Activated T-cell treated with anti-CD3 and anti-CD28 coated beads for 1 hour (primary cell): ENCODE measurements at regions not wholly inside any gene's neighbourhood (a gene's known extent, or its start where the extent isn't known, plus 50 kb on each side); places are given as distances from the start of the nearest gene placed in this dataset.

Source experiments
- DNase-seq: peaks from one replicate; pipeline ENCODE4 v3.0.0-alpha.2; 2020; ENCODE audit warnings: low read depth

DNA sequence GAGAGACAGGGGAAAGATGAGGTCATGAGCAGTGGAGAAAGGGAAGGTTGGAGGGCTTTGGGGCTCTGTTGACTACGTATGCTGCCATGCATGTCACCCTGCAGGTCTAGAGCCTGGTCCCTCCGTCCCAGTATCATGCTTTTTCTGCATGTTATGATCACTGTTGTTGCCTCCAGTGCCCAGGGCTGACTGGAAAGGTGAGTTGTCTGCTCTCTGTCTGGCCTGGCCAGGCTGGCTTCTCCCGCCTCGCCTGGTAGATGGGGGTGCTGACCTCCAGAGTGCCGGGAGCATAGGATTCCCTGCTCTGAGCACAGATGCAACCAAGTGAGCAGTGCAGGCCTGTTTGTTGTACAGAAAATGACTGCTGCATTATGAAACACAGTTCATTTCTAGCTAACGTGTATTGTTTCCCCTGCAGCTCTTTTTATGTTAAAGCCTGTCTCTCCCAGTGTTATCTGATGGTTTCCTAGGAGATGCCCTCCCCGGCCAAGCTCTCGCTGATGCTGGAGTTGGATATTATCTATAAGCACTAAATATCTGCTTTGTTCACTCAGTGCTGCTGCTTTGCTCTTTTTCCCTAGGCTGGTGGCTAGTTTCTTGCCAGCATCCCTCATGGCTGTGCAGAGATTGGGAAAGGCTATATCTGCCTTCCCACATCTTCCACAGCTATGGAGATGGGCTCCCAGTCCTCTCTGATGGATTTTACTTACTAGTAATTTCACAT, 158.2 kb downstream of the TDRD15 start:
- DNase-seq: no peak

- no peak for DNase-seq
Measured at GRCh38 chr2:21282515-21282898, 158.7 kb downstream of the TDRD15 start.

- no peak for DNase-seq
Measured at GRCh38 chr2:21288299-21288698, 164.5 kb downstream of the TDRD15 start.

DNA sequence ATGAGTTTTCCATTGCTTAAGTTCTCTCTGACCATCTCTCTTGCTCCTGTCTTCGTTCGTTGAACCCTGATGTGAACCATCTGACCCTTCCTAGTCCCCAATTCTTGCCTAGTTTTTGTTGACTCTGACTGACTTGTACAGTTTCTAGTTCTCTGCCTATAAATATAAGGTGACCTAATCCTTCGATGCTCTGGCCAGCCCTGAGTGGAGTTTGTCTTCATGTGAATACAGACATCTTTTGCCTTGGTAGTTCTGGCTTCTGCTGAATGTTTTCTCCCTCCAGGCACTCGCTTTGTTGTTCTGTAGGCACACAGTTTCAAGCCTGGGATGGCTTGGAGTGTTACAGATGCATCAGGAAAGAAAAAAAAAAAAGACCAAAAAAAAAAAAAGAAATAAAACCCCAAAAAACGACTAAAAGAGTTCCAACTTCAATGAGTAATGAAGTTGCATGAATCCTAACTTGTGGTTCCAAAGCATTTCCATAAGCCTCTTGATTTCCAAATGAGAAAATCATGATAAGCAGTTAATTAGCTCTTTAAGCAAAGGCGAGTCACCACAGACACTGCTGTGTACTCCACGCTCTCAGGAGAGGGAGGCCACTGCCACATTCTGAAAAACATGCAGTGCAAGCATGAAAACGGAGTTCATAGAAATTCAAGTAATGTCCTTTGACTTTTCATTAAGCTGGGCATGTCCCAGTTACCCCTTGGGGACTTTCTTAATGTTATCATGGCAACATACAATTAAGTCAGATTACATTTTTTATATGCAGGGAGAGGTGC, 165.2 kb downstream of the TDRD15 start:
- no peak for DNase-seq

GRCh38 chr2:21289551-21289950, 165.8 kb downstream of the TDRD15 start:
- no peak for DNase-seq

- no peak for DNase-seq
Measured at GRCh38 chr2:21289989-21290388, 166.2 kb downstream of the TDRD15 start.

- no peak for DNase-seq
Measured at GRCh38 chr2:21291426-21291825, 167.7 kb downstream of the TDRD15 start.

GRCh38 chr2:21294446-21294845, 170.7 kb downstream of the TDRD15 start:
- DNase-seq: no peak

DNA sequence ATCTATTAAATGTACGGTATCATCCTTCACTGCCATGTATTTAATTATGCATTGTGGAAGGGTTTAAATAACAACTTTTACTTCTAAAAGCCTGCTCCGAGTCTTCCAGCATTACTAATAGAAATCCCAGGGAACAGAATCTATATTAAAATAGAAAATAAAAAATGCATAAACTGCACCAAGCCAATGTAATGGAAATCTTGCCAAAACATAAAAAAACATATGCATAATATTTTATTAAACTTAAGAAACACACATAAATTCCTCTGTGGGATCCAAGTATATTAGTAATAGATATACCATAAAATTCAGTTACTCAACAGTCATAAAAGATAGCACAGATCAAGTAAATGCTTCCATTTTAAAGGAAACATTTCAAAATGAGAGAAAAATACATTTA, 175.6 kb downstream of the TDRD15 start:
- DNase-seq: no peak

- no peak for DNase-seq
Measured at GRCh38 chr2:21301871-21302455, 178.2 kb downstream of the TDRD15 start.

DNA sequence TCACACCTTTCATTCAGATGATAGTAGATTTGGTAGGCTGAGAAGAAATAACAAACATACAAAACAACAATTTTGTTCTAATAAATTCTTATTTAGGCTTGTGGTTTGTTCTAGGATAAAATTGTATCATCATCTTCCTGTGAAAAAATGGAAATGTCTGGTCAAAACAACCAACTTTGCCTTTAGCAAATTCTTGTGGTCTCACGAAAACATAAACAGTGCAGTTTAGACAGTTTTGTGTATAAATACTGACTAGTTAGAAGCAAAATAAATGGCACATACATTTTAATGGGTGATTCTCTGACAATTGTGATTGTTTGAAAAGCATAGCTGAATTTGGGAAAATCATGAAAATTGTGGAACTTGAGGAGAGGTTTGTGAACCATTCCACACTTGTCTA, 180.1 kb downstream of the TDRD15 start:
- no peak for DNase-seq

DNA sequence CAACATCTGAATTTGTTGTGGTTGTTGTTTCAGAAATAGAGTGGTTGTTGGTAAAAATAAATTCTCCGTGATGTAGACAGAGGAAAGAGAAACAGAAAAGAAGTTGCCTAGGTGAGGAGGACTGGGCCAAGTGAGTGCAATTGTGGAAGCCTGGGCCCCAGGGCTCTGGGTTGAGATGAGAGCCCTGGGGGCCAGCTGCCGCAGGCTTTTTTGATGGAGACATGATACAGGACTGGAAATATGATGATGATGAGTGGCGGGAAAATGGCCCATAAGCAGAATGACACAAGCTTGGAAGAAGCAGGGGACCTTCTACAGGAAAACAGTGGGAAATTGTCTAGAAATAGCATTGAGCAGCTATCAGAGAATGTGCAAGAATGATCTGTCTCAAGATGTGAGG, 181.8 kb downstream of the TDRD15 start:
- DNase-seq: no peak

DNA sequence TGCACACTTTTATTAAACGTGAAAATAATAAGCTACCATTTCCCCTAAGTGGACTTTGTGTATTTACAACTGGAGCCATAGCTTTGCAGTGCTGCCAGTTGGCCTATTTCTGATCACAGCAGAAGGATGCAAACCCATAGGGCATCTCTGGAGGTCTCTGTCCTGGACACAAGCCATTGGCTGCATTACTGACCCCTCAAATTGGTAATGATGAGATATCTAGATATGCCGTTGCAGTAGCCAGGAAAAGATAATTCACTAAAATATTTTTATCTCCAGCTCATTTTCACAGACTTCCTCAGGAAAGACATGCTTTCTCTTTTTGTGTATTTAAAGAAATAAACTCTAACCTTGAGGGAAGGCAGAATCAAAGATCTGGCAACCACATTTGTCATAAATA, 182.5 kb downstream of the TDRD15 start:
- DNase-seq: no peak

- no peak for DNase-seq
Measured at GRCh38 chr2:21307037-21307436, 183.3 kb downstream of the TDRD15 start.

DNA sequence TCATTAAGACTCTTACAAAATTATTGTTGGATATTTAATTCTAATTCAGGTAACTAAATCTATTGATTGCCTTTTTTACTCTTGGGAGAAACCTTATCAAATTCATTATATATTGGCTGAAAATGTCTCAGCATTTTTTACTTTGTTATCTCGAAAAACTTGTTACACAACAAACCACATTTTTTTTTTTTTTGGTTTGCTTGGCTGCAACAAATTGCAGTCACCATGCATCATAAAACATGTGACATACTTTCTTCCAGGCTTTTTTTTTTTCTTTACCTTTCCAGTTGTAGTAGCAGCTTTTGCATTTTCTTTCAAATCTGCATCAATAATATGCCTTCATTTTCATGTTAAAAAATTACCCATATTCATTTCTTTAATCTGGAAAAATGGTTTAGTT, 186.7 kb downstream of the TDRD15 start:
- no peak for DNase-seq

GRCh38 chr2:21314322-21314835, 190.6 kb downstream of the TDRD15 start:
- DNase-seq: no peak

DNA sequence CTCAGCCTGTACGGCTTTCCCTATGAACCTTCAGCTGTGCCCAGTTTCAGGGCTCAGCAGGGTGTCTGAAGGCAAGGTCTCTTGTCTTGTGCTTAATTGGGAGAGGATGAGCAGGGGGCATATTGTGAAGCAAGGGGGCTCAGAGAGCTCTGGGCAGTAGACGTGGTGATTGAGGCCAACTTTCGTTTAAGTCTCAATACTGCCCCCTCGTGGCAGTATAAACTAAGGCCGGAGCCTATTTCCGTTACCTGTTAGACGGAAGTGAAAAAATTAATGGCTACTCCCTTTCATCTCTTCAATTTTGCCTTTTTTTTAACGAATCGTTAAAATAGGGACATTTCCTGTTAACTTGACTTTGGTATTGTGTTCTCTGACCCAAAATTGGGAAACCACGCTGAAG, 193.4 kb downstream of the TDRD15 start:
- DNase-seq: no peak

DNA sequence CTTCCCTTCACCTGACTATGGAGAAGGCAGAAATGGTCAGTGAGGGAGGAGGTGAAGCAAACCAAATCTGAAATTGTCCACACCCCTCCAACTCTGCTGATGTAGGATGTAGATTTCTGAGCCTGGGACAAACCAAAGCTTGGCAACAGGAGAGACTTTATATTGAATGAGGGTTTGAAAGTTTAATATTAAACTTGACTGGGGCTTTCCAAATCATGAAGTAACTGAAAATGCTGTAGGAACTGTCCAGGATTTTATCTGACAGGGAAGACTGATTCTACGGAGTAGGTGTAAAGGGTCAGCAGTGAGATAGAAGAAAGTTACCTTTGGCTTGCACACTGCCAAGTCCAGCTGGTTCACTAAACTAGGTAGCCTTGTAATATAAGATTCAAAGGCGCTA, 194.5 kb downstream of the TDRD15 start:
- DNase-seq: no peak

DNA sequence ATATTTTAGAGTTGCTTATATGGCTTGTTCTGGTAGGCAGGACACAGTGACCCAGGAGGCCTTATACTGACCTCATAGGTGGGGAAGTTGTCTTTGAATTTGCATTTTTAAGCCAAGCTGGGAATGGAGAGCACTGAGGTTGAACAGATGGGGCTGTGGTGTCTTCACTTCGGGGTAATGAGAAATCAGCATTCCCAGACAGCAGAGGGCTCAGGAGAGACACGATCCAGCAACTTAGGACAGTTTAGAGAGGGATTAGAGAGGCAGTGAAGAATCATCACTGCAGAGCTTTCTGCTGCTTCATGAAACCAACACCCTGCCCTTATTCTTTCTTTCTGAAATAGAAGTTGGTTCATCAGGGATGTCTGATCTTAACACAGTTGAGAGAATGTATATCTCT, 202.4 kb downstream of the TDRD15 start:
- no peak for DNase-seq

GRCh38 chr2:21328177-21328576, 204.4 kb downstream of the TDRD15 start:
- DNase-seq: no peak

DNA sequence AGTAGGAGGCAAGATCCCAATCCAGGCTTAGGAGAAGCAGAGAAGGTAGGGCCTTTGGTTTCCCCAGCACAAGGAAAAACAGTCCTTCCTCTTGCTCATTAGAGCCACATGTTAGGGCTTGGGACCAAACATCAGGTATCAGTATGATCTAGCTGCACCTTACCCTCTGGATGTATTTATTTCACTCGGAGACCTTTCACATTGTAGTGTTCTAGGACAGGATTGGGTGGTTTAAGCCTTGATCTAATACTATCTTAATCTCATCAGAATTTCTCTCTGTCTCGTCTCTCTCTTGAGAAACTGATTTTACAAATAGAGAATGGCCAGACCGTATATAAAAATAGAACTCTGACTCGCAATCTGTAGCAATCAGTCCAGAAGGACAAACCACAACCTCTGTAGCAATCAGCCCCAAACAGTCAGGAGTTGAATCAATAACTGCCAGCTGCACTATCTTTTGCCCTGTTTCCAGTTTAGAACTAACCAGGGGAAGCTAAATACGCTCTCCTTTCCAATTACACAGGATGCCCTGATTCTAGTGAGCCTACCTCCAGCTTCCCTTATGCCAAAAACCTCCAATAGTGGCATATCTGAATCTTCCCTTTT, 207.1 kb downstream of the TDRD15 start:
- DNase-seq: no peak

DNA sequence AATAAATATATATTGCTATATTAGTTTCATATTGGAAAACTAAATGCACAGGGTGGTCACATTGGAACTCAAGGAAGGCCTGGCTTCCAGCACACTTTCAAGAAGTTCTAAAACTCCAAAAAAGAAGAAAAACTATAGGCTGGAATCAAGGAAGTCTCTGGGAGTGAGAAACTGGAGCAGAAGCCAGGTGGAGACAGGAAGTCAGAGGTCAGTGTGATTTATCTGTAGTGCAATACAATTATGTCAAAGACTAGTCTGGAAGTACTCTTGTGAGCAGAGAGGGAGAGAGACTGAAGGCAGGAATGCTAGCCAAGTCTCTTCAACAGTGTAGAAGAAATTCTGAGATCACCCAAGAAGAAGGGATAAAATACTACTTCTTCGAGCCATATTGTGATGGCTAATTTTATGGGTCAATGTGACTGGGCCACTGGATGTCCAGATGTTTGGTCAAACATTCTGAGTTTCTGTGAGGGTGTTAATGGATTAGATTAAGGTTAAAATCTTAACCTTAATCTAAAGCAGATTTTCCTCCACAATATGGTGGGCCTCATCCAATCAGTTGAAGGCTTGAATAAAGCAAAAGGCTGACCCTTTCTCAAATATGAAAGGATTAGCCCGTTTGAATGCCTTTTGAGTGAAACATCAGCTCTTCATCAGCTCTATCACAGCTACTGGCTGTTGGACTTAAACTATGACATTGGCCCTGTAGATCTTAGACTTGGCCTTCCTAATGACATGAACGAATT, 208.0 kb downstream of the TDRD15 start:
- DNase-seq: no peak
